ENCODE measurements at regions not wholly inside any gene's neighbourhood (a gene's known extent, or its start where the extent isn't known, plus 50 kb on each side); places are given as distances from the start of the nearest gene placed in this dataset.

- Histone ChIP-seq H3K4me3 (no peak overlapping the region), H3K9me3 (no peaks in the 10 kb centered on the region), H3K36me3 (ENCODE audit: low read depth, missing control alignments) (no peaks in the 10 kb centered on the region), H3K27me3 (no peaks in the 10 kb centered on the region), H3K27ac (no peak overlapping the region), H3K4me1 (no peaks in the 10 kb centered on the region)
- 89 to 95% methylated on average over 3 of the region's 3 CpGs for WGBS, 2 donors
- intact Hi-C loops (cut with DNase I; ENCODE audit: low total_unique reads), result no loop called here
- TF ChIP-seq POLR2A (IDR thresholded peaks at IDR 0.05) (no peak), CTCF (IDR thresholded peaks at IDR 0.05) (no peak)
- DNase-seq, result no peak
Measured at GRCh38 chr5:173505634-173506033, 110.8 kb downstream of the BOD1 start.

- no peak for DNase-seq
- no peaks in the 10 kb centered on the region for H3K36me3 ChIP-seq (ENCODE audit: low read depth, missing control alignments)
- no peaks in the 10 kb centered on the region for H3K9me3 ChIP-seq
- WGBS, 2 donors, result 57 to 69% methylated on average over 12 of the region's 12 CpGs
- H3K4me3 ChIP-seq, result no peak overlapping the region
- TF ChIP-seq CTCF (IDR thresholded peaks at IDR 0.05), result no peak
- TF ChIP-seq POLR2A (IDR thresholded peaks at IDR 0.05), result no peak
- H3K27ac ChIP-seq, result no peak overlapping the region
- H3K27me3 ChIP-seq, result no peaks in the 10 kb centered on the region
- peaks cover 20% of the 10 kb centered on the region for H3K4me1 ChIP-seq
- intact Hi-C loops (cut with DNase I; ENCODE audit: low total_unique reads), result no loop called here
Measured at GRCh38 chr5:173501922-173502321, 114.5 kb downstream of the BOD1 start.

- H3K36me3 ChIP-seq (ENCODE audit: low read depth, missing control alignments), result no peaks in the 10 kb centered on the region
- peaks cover 24% of the 10 kb centered on the region for H3K4me1 ChIP-seq
- H3K9me3 ChIP-seq, result no peaks in the 10 kb centered on the region
- intact Hi-C loops (cut with DNase I; ENCODE audit: low total_unique reads), result no loop called here
- no peak overlapping the region for H3K4me3 ChIP-seq
- H3K27me3 ChIP-seq, result no peaks in the 10 kb centered on the region
- TF ChIP-seq POLR2A (IDR thresholded peaks at IDR 0.05), result no peak
- no peak for TF ChIP-seq CTCF (IDR thresholded peaks at IDR 0.05)
- WGBS, 2 donors, result 71 to 79% methylated on average over 6 to 8 of the region's 8 CpGs
- H3K27ac ChIP-seq, result no peak overlapping the region
- no peak for DNase-seq
Measured at GRCh38 chr5:173501271-173501670, 115.2 kb downstream of the BOD1 start.

- Histone ChIP-seq H3K27ac (peak overlapping the region in 1 of 2 donors; percentile 30), H3K9me3 (no peaks in the 10 kb centered on the region), H3K4me1 (peaks cover 34% of the 10 kb centered on the region), H3K4me3 (no peak overlapping the region), H3K36me3 (ENCODE audit: low read depth, missing control alignments) (no peaks in the 10 kb centered on the region), H3K27me3 (no peaks in the 10 kb centered on the region)
- TF ChIP-seq CTCF (IDR thresholded peaks at IDR 0.05) (no peak), POLR2A (IDR thresholded peaks at IDR 0.05) (no peak)
- DNase-seq, result no peak
- 93% methylated on average over 6 of the region's 6 CpGs for WGBS, 2 donors
- intact Hi-C loops (cut with DNase I; ENCODE audit: low total_unique reads), result no loop called here
Measured at GRCh38 chr5:173500213-173500560, 116.3 kb downstream of the BOD1 start.

- Histone ChIP-seq H3K27ac (peak overlapping the region in 1 of 2 donors; percentile 30), H3K4me3 (no peak overlapping the region), H3K9me3 (no peaks in the 10 kb centered on the region), H3K36me3 (ENCODE audit: low read depth, missing control alignments) (no peaks in the 10 kb centered on the region), H3K27me3 (no peaks in the 10 kb centered on the region), H3K4me1 (peaks cover 38% of the 10 kb centered on the region)
- 54 to 72% methylated on average over 10 to 14 of the region's 14 CpGs for WGBS, 2 donors
- intact Hi-C loops (cut with DNase I; ENCODE audit: low total_unique reads), result loop anchor here (10.0 kb wide), 1 partner anchor 205 kb away; no protein-coding TSS in a partner anchor
- TF ChIP-seq POLR2A (IDR thresholded peaks at IDR 0.05) (no peak), CTCF (IDR thresholded peaks at IDR 0.05) (no peak)
- DNase-seq, result peak; percentile 55
Measured at GRCh38 chr5:173499471-173500212, 116.8 kb downstream of the BOD1 start.
